HG03378 (cell line): ENCODE measurements at regions not wholly inside any gene's neighbourhood (a gene's known extent, or its start where the extent isn't known, plus 50 kb on each side); places are given as distances from the start of the nearest gene placed in this dataset.
"Not testable (repeated sequence)": the region's sequence is repeated elsewhere in the genome, so short reads cannot be mapped to it uniquely, and the experiment has no call there.

Experiments
- ATAC-seq: cut with Tn5 transposase; IDR thresholded peaks from one replicate; pipeline ENCODE4 v1.9.1; 2021; ENCODE audit warnings: mild to moderate bottlenecking, moderate library complexity; ENCODE audit not compliant: unreplicated experiment

DNA sequence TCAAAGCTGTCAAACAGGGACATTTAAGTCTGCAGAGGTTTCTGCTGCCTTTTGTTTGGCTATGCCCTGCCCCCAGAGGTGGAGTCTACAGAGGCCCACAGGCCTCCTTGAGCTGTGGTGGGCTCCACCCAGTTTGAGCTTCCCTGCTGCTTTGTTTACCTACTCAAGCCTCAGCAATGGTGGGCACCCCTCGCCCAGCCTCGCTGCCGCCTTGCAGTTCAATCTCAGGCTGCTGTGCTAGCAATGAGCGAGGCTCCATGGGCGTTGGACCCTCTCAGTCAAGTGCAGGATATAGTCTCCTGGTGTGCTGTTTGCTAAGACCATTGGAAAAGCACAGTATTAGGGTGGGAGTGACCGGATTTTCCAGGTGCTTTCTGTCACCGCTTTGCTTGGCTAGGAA, 477.6 kb upstream of the IL12A start:
- not testable (repeated sequence) for ATAC-seq

DNA sequence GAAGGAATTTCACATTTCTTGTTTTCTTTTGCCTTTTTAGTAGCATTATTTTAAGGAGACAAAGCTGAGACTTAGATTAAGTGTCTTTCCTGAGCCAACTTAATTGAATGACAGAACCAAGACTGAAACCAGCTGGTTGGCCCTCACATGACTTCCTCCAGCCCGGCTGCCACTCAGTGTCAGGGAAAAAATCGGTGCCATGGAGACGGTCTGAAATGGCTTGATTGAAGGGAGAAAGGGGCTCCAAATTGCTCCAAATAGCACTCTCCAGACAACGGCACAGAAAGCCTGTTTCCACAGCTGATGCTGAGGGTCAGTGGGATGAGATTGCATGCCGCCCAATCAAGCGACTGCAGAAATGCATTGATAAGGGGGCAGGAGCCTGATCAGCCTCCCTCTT, 475.2 kb upstream of the IL12A start:
- ATAC-seq, result no peak

DNA sequence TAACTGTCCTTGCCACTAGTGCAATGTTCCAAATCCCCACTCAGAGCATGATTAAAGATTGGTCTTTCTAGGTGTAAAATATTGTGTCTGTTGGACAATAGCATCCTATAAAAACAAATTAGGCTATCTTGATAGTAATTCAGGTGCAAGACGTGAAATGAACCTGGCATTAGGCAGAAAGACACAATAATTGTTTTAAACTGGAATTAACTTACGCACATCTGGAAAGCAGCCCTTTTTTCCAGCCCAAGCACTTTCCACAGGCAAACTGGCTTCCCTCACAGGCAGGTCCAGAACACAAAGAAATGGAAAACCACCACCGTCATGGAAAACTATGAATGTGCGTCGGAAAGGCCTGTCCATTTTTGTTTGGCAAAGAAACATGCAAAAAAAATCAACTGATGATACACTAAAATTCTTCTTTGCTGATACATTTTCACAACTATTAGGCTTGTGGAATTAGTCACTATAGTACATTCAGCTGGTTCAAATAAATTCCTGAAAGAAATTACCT, 474.7 kb upstream of the IL12A start:
- ATAC-seq, result no peak

DNA sequence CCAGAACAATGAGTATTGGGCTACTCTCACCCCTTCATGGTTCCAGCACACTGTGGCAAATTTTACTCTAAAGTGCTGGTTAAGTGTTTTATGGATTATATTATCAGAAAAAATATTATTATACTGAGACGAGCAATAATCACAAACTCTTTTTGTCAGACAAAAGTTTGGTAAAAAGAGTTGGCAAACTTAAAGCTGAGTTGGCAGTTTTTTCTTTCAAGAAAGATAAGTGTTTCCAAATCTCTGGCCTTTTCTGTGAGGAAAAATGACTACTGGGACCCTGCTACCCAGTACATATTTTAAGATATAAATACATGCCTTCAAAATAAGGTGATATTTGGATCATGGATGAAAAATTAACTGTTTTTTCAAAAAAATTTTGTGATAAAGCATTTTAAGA, 471.5 kb upstream of the IL12A start:
- no peak for ATAC-seq

DNA sequence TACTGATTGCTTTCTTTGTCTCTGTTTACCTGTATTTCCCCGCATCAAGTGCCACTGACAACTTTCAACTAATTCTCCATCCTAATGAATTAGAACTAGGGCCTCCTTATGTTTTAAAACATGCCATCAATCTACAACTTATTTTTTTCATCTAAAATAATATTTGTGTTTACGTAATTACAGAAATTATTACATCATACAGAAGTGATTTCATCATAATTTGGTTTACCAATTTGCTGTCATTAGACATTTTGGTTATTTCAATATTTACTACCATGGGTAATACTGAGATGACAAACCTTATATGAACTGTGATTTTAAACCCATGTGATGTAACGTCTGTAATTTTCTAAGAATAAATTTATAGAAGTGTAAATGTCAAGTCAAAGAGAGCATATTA, 468.0 kb upstream of the IL12A start:
- ATAC-seq, result no peak

DNA sequence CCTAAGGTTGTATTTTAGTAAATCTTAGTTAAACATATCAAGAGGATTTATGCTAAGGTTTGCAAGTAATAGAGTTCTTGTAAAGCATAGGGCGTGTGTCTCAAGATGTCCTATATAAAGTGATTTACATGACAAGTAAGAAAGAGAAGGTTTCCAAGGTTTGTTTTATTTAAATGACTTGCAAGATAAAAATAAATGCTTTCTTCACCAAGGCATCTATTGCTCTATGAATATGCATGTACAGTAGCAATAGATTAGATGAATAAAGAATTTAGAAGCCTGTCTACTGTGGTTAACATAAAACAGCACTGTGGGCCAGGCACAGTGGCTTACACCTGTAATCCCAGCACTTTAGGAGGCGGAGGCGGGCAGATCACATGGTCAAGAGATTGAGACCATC, 466.4 kb upstream of the IL12A start:
- no peak for ATAC-seq

DNA sequence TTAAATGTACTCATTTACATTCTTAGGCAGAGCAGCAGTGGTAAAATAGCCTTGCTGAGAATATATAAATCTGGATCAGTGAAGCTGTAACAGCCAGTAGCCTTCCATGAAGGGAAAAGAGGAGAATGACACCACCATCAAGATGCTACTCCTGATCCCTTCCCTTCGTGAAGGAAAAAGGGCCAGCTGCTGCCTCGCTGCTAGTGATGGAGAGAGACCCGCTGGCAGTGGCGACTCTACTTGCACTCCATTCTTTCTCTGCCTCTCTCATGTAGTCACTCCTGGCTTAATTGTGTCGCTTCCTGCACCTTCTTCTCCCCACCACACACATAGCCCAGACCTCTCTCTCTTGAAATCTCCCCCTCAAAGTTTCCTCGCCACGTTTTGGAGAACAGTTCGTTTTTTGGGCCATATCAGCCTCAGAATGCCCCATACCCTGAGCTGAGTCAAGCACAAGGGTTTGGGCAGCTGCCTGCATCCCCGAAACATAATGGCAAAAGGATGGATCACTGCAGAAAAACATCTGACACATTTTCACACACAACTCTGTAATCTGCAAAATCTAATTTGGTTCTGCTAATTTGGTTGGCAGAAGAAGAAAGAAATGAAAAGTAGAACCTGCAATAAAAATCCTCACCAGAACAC, 460.3 kb upstream of the IL12A start:
- no peak for ATAC-seq

DNA sequence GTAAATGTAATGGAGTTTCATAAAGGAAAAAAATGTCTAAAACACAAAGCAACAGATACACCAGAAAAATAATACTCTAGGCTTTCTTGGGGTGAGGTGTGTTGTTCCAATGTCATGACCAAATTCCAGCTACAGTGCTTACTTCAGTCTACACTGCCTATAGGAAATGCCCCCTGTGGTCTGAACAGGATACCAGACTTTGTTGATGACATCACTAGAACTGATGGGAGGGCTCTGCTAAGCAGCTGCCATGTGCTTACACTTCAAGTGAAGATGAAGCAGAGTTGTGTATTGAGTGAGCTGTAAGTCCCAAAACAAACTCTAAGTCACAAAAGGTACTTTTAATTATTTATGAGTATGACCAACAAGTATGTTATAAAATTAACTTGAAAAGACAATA, 456.1 kb upstream of the IL12A start:
- ATAC-seq, result no peak

DNA sequence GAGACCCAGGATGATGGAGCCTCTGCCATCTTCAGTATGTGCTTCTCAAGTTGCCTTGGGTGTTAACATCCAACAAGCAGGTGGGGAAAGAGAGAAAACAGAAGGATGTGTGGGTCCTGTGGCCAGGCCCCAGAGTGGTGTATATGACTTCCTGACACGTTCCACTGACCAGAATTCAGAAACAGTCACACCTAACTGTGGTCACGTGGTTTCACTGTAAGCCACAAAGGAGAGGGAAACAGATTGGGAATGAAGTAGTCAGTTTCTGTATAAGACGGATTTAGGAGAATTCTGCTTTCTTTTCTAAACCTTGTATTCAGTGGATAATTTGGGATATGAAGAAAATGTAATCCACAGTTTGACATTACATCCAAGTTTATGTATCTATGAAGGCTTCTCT, 454.1 kb upstream of the IL12A start:
- no peak for ATAC-seq

DNA sequence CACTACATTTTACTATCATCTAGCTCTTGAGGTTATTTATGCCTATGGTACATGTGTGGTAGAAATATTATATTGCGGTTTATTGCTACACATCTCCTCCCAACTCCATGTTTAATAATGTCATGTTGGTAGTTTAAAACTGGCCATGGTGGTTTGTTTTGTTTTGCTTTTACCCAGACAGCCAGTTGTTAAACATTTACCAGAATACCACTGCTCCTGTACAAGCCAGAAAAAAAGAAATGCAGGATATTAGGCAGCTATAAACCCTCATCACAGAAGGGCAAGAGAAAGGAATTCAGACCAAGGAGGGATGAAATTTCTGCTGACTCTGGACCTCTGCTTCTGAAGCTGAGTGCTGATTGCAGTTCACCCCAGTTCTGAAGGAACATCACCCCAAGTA, 451.8 kb upstream of the IL12A start:
- no peak for ATAC-seq

DNA sequence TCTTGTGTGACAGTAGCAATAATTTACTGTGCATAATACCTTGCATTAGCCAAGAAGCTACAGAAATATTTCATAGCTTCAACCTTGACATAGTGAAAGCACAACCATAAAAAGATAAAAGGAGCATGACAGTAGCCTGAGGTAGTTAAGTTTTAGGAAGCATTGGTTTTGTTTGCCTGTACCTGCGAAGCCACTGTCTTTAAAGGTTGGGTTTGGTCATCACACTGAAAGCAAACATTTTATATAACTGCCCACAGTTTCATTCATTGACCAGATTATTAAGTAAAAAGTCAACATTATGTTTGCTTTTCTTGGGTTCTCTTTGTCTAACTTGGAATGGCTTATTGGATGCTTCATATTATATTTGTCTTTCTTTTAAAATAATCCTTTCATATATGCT, 450.1 kb upstream of the IL12A start:
- no peak for ATAC-seq

DNA sequence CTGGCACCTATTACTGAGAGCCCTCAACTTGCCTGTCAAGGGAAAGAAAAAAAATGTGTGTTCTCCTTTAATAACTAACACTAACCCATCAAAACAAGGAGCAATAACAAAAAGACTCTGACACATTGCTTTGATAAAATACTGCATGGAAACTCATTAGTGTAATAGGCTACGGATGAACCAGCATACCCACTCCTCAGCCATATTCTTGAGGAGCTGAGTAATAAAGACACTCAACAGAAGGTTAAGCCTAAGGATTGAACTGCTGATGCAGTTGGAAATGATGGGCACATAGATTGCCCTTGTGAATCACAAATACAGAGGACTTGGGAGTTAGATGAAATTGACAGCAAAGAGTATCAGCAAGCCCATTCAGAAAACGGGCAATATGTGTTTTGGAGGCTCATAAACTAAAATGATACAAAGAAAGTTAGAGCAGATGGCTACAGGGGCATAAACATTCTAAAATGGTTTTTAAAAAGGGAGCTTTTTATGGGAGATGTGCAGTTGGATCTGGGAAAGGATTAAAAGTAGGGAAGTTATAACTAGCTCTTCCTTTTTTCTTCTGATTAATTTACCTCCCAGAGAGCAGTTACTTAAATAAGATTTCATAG, 447.6 kb upstream of the IL12A start:
- no peak for ATAC-seq

DNA sequence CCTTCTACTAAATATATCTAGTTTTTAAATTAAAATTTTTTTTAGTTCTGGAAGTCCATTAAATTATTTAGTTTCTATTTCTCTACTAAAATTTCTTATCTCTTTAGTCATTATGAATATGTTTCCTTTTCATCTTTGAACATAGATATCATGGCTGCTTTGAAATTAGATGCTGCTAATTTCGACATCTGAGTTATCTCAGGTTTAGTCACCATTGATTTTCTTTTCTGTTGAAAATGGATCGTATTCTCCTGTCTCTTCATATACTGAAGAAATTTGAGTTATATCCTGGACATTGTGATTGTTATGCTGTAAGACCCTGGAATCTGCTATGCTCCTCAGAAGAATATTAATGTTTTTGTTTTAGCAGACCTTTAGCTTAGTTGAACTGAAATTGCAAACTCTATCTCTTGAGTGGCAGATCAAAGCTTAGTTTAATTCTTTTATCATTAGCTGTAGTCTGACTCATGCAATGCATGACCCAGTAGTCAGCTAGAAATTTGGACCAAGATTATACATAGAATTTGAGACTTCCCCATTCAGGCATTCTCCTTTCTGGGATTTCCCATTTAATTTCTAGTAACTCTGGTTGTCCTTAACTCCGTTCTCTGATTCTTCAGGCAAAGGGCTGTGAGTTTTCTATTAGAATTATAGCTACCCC, 439.8 kb upstream of the IL12A start:
- ATAC-seq, result no peak

DNA sequence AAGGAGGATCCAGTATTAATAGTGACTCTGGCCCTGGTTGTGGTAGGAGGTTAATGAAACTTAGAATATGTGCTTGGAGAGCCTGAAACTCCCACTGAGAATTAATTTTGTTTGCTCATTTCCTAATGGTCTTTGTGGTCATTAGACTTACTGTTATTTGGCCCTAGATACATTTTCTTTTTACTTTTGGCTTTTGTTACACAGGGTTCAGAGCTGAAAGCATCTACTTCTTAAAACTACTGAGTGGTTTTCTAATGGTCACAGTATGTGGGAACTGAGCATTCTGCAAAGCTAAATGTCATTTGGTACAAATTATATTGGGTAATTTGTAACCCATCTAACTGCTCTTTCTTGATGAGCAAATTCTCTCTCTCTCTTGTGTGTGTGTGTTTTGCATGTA, 433.4 kb upstream of the IL12A start:
- ATAC-seq, result no peak

DNA sequence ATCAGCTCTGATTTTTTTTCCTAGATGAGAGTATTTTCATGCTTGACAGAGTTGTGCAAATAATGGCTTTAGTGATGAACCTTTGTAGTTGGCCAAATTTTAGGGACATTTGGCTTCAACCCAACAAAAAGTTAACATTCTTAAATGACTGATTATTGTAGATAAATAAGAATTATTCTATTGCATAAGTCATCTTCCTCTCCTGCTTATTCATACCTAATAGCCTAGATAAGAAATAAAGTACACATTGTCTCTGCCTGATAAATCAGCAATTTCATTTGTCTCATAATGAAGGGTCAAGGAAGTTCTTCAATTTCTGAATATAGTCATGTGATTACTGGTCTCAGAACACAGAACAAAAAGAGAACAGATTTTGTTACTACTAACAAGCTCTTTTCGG, 428.9 kb upstream of the IL12A start:
- ATAC-seq, result no peak

DNA sequence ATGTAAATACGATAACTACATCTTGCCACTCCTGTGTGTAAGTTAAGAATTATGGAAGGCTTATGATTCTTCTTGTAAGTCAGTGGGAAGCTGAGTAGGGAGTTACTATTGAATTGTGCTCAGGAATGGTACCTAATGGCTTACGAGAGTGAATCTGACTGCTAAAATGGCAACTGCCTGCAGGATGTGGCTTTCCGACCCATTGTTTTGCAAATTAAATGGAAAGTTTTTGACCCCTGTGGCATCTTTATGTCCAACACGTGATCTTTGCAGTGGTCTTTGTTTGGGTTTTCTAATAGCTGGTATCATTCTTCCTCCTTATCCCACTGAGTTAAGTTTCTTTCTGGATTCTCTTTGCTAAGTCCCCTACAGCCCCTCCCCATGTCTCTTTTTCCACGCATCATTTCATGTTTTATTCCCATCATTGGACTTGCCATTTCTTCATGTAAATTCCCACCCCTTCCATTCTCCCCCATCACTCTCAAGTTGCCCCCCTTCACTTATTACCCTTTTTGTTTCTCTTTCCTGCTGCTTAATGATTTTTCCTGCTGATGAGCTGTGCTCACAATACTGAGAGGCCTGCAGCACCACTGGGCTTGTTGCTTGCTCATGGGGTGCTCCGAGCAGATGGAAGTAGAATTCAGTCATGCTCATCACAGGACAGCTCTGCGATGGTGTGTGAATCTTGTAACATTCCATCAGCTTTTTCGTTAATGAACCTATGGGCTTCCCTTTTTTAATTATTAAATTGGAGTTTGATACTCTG, 428.2 kb upstream of the IL12A start:
- no peak for ATAC-seq

DNA sequence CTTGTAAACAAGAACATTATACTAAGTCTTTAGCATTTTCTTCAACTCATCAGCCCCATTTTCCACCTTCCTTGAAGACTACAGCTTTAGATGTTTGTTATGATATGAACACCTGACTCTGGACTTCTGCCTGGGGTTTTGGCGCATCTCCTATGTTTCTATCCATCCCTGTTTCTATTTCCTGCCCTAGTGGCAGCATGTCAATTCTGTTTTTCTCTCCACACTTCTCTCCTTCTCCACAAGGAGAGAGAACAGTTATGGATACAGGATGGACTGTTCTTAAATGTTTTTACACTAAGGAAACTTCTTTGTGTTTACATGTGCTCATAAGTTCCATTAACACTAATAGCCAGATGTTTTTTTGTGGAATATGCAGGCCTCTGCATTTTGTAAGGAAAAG, 423.3 kb upstream of the IL12A start:
- ATAC-seq, result no peak

DNA sequence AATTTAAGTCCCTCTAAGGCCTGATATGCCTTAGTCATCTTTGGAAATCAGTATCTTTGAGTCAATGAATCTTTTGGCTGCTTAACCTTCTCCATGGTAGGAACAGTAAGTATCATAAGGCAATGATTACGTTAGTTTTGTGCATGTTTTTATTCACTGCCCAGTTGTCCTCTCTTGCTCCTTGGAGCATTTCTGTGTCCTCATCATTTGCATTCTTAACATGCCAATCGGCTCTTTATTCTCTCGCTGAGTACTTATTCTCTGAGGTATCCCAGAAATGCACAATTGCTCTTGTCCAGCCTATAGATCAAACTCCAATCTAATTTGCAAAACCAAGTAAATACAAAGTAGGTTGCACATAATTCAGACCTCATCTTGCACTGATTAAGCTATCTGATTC, 405.0 kb upstream of the IL12A start:
- ATAC-seq, result no peak

DNA sequence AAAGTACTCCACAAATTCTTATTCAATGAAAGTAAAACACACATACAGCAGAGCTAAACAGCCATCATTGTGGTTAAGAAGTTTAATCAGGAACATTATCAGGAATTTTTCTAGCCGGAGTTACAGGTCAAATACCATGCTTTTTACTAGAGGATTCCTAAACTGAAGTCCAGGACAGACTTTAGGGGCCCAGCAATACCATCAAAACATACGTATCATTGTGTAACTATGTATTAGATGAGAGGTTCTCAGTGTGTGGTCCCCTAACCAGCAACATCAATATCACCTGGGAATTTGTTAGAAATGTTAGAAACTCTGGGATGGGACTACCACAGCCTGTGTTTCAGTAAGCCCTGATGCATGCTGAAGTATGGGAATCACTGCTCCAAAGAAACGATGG, 404.2 kb upstream of the IL12A start:
- no peak for ATAC-seq

DNA sequence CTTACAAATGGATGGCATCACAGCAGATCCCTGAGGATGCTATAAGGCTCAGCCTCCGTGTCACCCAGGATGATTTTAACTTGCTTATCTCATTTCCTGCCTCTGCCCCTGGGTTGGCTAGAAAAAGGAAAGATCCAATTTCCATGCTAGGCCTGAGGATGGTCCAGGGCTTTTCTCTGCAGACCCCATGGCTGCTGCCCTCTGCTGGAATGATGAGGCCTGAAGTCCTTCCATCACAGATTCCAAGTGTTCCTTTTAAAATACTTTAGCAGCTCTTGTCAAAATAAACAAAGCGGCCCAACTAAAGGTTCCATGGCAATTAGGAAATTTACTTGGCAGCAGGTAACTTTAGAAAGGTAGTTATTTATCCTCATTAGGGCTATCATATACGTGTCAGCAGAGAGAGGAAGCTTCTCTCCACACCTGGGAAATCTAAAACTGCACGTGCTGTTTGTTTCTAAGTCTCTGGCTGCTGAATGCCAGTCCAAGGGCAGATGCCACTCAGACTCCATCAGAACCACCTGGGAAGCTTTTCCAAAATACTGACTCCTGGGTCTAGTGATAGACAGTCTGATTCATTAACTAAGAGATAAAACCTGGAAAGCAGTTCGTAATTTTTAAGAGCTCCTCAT, 401.9 kb upstream of the IL12A start:
- no peak for ATAC-seq

DNA sequence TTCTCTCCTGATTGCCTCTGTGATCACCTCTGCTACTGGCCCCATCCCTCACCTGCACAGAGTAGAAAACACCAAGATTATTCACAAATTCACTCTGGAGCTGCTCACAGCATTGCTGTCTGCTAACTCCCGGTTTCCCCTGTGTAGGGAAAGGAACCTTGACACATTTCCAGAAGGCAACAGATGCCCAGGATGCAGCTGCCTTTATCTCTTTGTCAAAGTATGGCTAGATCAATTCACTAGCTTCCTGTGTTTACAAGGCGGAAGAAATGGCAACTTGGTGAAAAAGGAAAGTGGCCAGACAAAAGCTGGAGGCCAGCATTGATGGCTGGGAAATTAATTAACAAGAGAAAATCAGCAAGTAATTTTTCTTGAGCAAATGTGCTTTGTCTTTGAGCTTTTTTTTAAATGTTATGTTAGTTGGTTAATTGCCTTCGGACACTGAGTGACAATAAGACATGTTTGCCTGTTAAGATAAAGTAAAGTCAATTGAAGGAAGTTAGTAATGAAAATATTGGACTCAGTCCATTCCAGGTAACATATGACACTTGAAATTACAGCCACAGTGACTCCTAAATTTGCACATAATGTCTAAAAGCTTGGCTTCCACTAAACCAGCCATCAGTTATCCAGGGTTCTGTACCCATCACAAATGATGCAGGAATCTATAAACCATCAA, 394.6 kb upstream of the IL12A start:
- no peak for ATAC-seq
